ENCODE measurements at regions not wholly inside any gene's neighbourhood (a gene's known extent, or its start where the extent isn't known, plus 50 kb on each side); places are given as distances from the start of the nearest gene placed in this dataset.

- TF ChIP-seq, protein P1, sequence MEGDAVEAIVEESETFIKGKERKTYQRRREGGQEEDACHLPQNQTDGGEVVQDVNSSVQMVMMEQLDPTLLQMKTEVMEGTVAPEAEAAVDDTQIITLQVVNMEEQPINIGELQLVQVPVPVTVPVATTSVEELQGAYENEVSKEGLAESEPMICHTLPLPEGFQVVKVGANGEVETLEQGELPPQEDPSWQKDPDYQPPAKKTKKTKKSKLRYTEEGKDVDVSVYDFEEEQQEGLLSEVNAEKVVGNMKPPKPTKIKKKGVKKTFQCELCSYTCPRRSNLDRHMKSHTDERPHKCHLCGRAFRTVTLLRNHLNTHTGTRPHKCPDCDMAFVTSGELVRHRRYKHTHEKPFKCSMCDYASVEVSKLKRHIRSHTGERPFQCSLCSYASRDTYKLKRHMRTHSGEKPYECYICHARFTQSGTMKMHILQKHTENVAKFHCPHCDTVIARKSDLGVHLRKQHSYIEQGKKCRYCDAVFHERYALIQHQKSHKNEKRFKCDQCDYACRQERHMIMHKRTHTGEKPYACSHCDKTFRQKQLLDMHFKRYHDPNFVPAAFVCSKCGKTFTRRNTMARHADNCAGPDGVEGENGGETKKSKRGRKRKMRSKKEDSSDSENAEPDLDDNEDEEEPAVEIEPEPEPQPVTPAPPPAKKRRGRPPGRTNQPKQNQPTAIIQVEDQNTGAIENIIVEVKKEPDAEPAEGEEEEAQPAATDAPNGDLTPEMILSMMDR (IDR thresholded peaks at IDR 0.05) = no peak
- TF ChIP-seq POLR2AphosphoS5 (IDR thresholded peaks at IDR 0.05) = no peak
Measured at GRCh38 chr18:77433076-77433475, 183.4 kb downstream of the GALR1 start.
